DOHH2 (cell line): ENCODE measurements at regions not wholly inside any gene's neighbourhood (a gene's known extent, or its start where the extent isn't known, plus 50 kb on each side); places are given as distances from the start of the nearest gene placed in this dataset.
A peak's percentile ranks its signal among the peaks of the same experiment; 100 is the strongest.

Experiments
- H3F3A ChIP-seq: fragments of 200-600 bp; sonication (generic), shearing (Covaris generic); 2 replicates; pipeline ENCODE4 v1.6.0; 2016; ENCODE audit warnings: antibody characterized with exemption, mild to moderate bottlenecking; ENCODE audit not compliant: control insufficient read depth, insufficient read depth
- H3K27ac ChIP-seq: fragments of 200-600 bp; sonication (generic); 2 replicates; pipeline ENCODE4 v1.5.1; 2014; ENCODE audit warnings: low read depth, mild to moderate bottlenecking, low read length, moderate library complexity
- H3K27me3 ChIP-seq: fragments of 200-600 bp; sonication (generic); 2 replicates; pipeline ENCODE4 v1.6.1; 2014; ENCODE audit warnings: mild to moderate bottlenecking, low read length, mixed read lengths; ENCODE audit not compliant: control insufficient read depth
- H3K36me3 ChIP-seq: fragments of 200-600 bp; sonication (generic); 2 replicates; pipeline ENCODE4 v1.6.1; 2014; ENCODE audit warnings: mild to moderate bottlenecking, low read length, moderate library complexity, mixed read lengths; ENCODE audit not compliant: control insufficient read depth
- H3K4me1 ChIP-seq: fragments of 200-600 bp; sonication (generic); 2 replicates; pipeline ENCODE4 v1.6.1; 2014; ENCODE audit warnings: mild to moderate bottlenecking, low read length, mixed read lengths; ENCODE audit not compliant: control insufficient read depth
- H3K4me2 ChIP-seq: fragments of 200-600 bp; sonication (generic); 2 replicates; pipeline ENCODE4 v1.6.0; 2014; ENCODE audit warnings: mild to moderate bottlenecking, low read length, moderate library complexity
- H3K4me3 ChIP-seq: fragments of 200-600 bp; sonication (generic); 2 replicates; pipeline ENCODE4 v1.5.1; 2014; ENCODE audit warnings: mild to moderate bottlenecking, low read length, mixed read lengths
- H3K79me2 ChIP-seq: fragments of 200-600 bp; sonication (generic); 2 replicates; pipeline ENCODE4 v1.6.1; 2014; ENCODE audit warnings: mild to moderate bottlenecking, low read length, mixed read lengths; ENCODE audit not compliant: control insufficient read depth
- H3K9me2 ChIP-seq: fragments of 200-600 bp; sonication (generic); replicated peaks from 2 replicates; pipeline ENCODE4 v1.6.1; 2014; ENCODE audit warnings: mild to moderate bottlenecking, low read length, mixed read lengths; ENCODE audit not compliant: control insufficient read depth
- H3K9me3 ChIP-seq: fragments of 200-600 bp; sonication (generic); 2 replicates; pipeline ENCODE4 v1.6.1; 2014; ENCODE audit warnings: antibody characterized with exemption, low read length, mixed read lengths; ENCODE audit not compliant: control insufficient read depth, insufficient read depth
- H4K20me1 ChIP-seq: fragments of 200-600 bp; sonication (generic); 2 replicates; pipeline ENCODE4 v1.6.0; 2014; ENCODE audit warnings: low read depth, mild to moderate bottlenecking, antibody characterized with exemption, low read length, moderate library complexity; ENCODE audit not compliant: control insufficient read depth, insufficient read depth
- CTCF ChIP-seq: fragments of 200-600 bp; sonication (generic); IDR thresholded peaks from one replicate; pipeline ENCODE4 v1.5.1; 2014; ENCODE audit warnings: antibody characterized with exemption, mild to moderate bottlenecking, low read depth, low read length; ENCODE audit not compliant: poor library complexity, severe bottlenecking
- EZH2phosphoT487 ChIP-seq: fragments of 200-600 bp; sonication (generic); IDR thresholded peaks from 2 replicates; pipeline ENCODE4 v1.6.1; 2017; ENCODE audit warnings: borderline replicate concordance, mild to moderate bottlenecking, antibody characterized with exemption, low read length, moderate library complexity, mixed read lengths

GRCh38 chr15:31200735-31201151 lies 99.2 kb upstream of the TRPM1 start:
- no peaks in the 10 kb centered on the region for H3F3A ChIP-seq
- no peak overlapping the region for H3K4me2 ChIP-seq
- no peaks in the 10 kb centered on the region for H3K9me2 ChIP-seq
- H3K4me3 ChIP-seq = no peak overlapping the region
- no peaks in the 10 kb centered on the region for H3K36me3 ChIP-seq
- no peaks in the 10 kb centered on the region for H3K79me2 ChIP-seq
- peaks cover 15% of the 10 kb centered on the region for H3K4me1 ChIP-seq
- TF ChIP-seq CTCF (peak; percentile 65), EZH2phosphoT487 (no peak)
- H3K9me3 ChIP-seq = no peaks in the 10 kb centered on the region
- no peak overlapping the region for H3K27ac ChIP-seq
- peaks cover 23% of the 10 kb centered on the region for H3K27me3 ChIP-seq
- no peaks in the 10 kb centered on the region for H4K20me1 ChIP-seq

- Histone ChIP-seq H3K4me2 (no peak overlapping the region), H3K27me3 (peaks cover 20% of the 10 kb centered on the region), H3K36me3 (no peaks in the 10 kb centered on the region), H3K27ac (no peak overlapping the region), H3F3A (no peaks in the 10 kb centered on the region), H3K4me3 (no peak overlapping the region), H4K20me1 (no peaks in the 10 kb centered on the region), H3K4me1 (peaks cover 15% of the 10 kb centered on the region), H3K79me2 (no peaks in the 10 kb centered on the region), H3K9me3 (no peaks in the 10 kb centered on the region), H3K9me2 (no peaks in the 10 kb centered on the region)
- TF ChIP-seq CTCF = no peak
Measured at GRCh38 chr15:31202953-31203352, 101.4 kb upstream of the TRPM1 start.

DNA sequence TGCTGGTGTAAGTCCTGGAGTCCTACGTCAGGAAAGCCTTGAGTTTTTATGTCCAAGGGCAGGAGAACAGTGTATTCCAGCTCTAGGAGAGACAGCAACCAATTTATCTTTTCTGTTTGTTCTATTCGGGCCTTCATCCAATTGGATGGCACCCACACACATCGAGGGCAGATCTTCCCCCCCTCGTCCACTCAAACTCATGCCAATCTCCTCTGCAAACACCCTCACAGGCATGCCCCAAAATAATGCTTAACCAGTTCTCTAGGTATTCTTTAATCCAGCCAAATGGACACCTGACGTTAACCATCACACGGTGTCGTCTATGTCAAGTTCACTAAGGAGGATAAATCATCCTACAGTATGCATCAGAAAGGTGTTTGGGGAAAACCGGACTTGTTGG lies 102.5 kb upstream of the TRPM1 start:
- no peak overlapping the region for H3K4me2 ChIP-seq
- peaks cover 15% of the 10 kb centered on the region for H3K4me1 ChIP-seq
- no peaks in the 10 kb centered on the region for H3K79me2 ChIP-seq
- H3K27ac ChIP-seq = no peak overlapping the region
- no peaks in the 10 kb centered on the region for H3K9me3 ChIP-seq
- TF ChIP-seq CTCF = no peak
- no peak for TF ChIP-seq EZH2phosphoT487
- no peaks in the 10 kb centered on the region for H3K36me3 ChIP-seq
- no peaks in the 10 kb centered on the region for H4K20me1 ChIP-seq
- H3K4me3 ChIP-seq = no peak overlapping the region
- peaks cover 10% of the 10 kb centered on the region for H3K27me3 ChIP-seq
- H3F3A ChIP-seq = no peaks in the 10 kb centered on the region
- no peaks in the 10 kb centered on the region for H3K9me2 ChIP-seq
